Lower leg skin (tissue), 3 donors: ENCODE measurements at regions not wholly inside any gene's neighbourhood (a gene's known extent, or its start where the extent isn't known, plus 50 kb on each side); places are given as distances from the start of the nearest gene placed in this dataset.

Experiments
- POLR2A ChIP-seq, 2 donors: fragments of 450-650 bp; IDR thresholded peaks; one replicate each; pipeline ENCODE4 v1.6.1; 2016 to 2017; ENCODE audit warnings: antibody characterized with exemption in 2 of 2, mild to moderate bottlenecking in 1 of 2, moderate library complexity in 1 of 2
- TF ChIP-seq, protein P1 (sequence below), 3 donors: fragments of 450-650 bp; IDR thresholded peaks; one replicate each; pipeline ENCODE4 v1.5.1; 2016; ENCODE audit warnings: antibody characterized with exemption in 3 of 3, mild to moderate bottlenecking in 3 of 3, moderate library complexity in 2 of 3

DNA sequence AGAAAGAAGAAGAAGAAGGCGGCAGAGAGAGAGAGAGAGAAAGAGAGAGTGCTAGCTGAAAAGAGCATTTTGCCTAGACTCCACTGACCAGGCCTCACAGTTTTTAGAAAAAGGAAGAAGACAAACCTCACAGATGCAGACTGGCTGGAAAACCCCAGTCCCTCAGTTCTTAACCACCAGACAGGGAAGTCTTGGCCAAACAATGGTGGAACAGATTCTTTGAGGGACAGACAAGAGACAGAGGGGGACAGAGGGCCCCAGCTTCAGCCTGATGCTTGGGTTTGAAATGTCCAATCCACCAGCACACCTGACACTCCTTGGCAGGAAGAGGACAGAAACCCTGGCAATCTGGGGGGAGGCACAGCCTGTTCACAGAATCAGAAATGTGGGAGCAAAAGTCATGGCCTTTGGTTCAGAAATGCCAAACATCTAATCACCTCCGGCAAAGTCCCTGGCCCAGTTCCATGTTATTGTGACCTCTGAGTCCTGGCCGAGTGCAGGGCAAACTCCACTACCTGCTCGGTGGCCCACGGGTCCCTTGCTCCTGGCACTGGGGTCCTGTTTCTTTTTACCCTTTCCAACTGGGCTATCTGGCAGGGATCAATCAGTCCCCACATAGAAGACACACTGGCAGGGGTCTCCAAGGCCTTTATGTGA is 235.2 kb downstream of the LY86 start:
- TF ChIP-seq, protein P1, sequence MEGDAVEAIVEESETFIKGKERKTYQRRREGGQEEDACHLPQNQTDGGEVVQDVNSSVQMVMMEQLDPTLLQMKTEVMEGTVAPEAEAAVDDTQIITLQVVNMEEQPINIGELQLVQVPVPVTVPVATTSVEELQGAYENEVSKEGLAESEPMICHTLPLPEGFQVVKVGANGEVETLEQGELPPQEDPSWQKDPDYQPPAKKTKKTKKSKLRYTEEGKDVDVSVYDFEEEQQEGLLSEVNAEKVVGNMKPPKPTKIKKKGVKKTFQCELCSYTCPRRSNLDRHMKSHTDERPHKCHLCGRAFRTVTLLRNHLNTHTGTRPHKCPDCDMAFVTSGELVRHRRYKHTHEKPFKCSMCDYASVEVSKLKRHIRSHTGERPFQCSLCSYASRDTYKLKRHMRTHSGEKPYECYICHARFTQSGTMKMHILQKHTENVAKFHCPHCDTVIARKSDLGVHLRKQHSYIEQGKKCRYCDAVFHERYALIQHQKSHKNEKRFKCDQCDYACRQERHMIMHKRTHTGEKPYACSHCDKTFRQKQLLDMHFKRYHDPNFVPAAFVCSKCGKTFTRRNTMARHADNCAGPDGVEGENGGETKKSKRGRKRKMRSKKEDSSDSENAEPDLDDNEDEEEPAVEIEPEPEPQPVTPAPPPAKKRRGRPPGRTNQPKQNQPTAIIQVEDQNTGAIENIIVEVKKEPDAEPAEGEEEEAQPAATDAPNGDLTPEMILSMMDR (IDR thresholded peaks at IDR 0.05), result no peak
- no peak for TF ChIP-seq POLR2A (IDR thresholded peaks at IDR 0.05)
